Smooth muscle cell (in vitro differentiated cells): ENCODE measurements at regions not wholly inside any gene's neighbourhood (a gene's known extent, or its start where the extent isn't known, plus 50 kb on each side); places are given as distances from the start of the nearest gene placed in this dataset.

ENCODE experiments used
- DNase-seq: peaks from one replicate; lab custom pipeline; 2025; ENCODE audit not compliant: unreplicated experiment; lab: John Stamatoyannopoulos, UW
- H2AFZ ChIP-seq: fragments of 200-600 bp; sonication (generic); 2 replicates; pipeline ENCODE4 v1.6.0; 2016; ENCODE audit warnings: antibody characterized with exemption, low read depth, mild to moderate bottlenecking
- H3F3A ChIP-seq: fragments of 200-600 bp; sonication (generic); 2 replicates; pipeline ENCODE4 v1.6.0; 2017; ENCODE audit warnings: antibody characterized with exemption, low read depth
- H3K27ac ChIP-seq: fragments of 200-600 bp; sonication (generic); 2 replicates; pipeline ENCODE4 v1.5.1; 2016; ENCODE audit warnings: low read depth, mild to moderate bottlenecking
- H3K27me3 ChIP-seq: fragments of 200-600 bp; sonication (generic); 2 replicates; pipeline ENCODE4 v1.6.1; 2016; ENCODE audit warnings: low read depth, mild to moderate bottlenecking
- H3K36me3 ChIP-seq: fragments of 200-600 bp; sonication (generic); 2 replicates; pipeline ENCODE4 v1.5.1; 2016; ENCODE audit warnings: low read depth
- H3K4me1 ChIP-seq: fragments of 200-600 bp; sonication (generic); 2 replicates; pipeline ENCODE4 v1.5.1; 2016; ENCODE audit warnings: low read depth
- H3K4me2 ChIP-seq: fragments of 200-600 bp; sonication (generic); 2 replicates; pipeline ENCODE4 v1.6.0; 2016; ENCODE audit warnings: mild to moderate bottlenecking
- H3K4me3 ChIP-seq: fragments of 200-600 bp; sonication (generic); 2 replicates; pipeline ENCODE4 v1.5.1; 2016; ENCODE audit warnings: mild to moderate bottlenecking
- H3K79me2 ChIP-seq: fragments of 200-600 bp; sonication (generic); 2 replicates; pipeline ENCODE4 v1.6.0; 2016; ENCODE audit warnings: low read depth, mild to moderate bottlenecking
- H3K9ac ChIP-seq: fragments of 200-600 bp; sonication (generic); 2 replicates; pipeline ENCODE4 v1.6.0; 2016; ENCODE audit warnings: low read depth
- H3K9me3 ChIP-seq: fragments of 200-600 bp; sonication (generic); replicated peaks from 2 replicates; pipeline ENCODE4 v1.5.1; 2016; ENCODE audit warnings: low read depth
- H4K20me1 ChIP-seq: fragments of 200-600 bp; sonication (generic); 2 replicates; pipeline ENCODE4 v1.6.0; 2016; ENCODE audit warnings: low read depth
- WGBS: methylation state at CpG from one replicate; pipeline ENCODE4 v1.1.7; 2016; ENCODE audit warnings: low lambda C conversion rate; 5-methylcytosine and 5-hydroxymethylcytosine counted together
- TF ChIP-seq, protein P1 (sequence below): fragments of 200-600 bp; sonication (generic); IDR thresholded peaks from 2 replicates; pipeline ENCODE4 v1.5.1; 2017; ENCODE audit warnings: borderline replicate concordance, mild to moderate bottlenecking, antibody characterized with exemption; ENCODE audit not compliant: insufficient read depth, poor library complexity, severe bottlenecking

DNA sequence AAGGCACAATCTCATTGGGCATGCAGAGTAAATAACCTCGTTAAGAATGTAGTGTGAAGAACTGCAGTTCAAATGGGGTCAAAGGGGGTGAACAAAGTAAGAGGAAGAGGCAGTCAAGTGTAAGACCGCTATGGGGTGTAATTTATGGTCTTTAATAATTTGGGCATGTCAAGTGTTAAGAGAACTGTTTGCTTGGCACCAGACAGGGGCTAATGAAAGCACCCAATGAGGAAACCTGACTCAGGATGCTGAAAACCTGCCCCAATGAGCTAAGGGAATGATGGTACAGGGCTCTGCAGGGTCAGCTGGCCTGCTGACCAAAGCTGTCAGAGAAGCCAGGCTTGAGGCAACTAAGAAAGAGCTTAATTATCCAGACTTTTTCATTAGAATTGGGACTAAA is 368.1 kb downstream of the DTWD2 start:
- no peaks in the 10 kb centered on the region for H4K20me1 ChIP-seq
- no peak overlapping the region for H3K4me2 ChIP-seq
- no peak overlapping the region for H3K9ac ChIP-seq
- H3F3A ChIP-seq = no peaks in the 10 kb centered on the region
- TF ChIP-seq, protein P1, sequence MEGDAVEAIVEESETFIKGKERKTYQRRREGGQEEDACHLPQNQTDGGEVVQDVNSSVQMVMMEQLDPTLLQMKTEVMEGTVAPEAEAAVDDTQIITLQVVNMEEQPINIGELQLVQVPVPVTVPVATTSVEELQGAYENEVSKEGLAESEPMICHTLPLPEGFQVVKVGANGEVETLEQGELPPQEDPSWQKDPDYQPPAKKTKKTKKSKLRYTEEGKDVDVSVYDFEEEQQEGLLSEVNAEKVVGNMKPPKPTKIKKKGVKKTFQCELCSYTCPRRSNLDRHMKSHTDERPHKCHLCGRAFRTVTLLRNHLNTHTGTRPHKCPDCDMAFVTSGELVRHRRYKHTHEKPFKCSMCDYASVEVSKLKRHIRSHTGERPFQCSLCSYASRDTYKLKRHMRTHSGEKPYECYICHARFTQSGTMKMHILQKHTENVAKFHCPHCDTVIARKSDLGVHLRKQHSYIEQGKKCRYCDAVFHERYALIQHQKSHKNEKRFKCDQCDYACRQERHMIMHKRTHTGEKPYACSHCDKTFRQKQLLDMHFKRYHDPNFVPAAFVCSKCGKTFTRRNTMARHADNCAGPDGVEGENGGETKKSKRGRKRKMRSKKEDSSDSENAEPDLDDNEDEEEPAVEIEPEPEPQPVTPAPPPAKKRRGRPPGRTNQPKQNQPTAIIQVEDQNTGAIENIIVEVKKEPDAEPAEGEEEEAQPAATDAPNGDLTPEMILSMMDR = no peak
- no peaks in the 10 kb centered on the region for H3K79me2 ChIP-seq
- no peaks in the 10 kb centered on the region for H3K36me3 ChIP-seq
- no peak overlapping the region for H3K4me3 ChIP-seq
- H3K27me3 ChIP-seq = no peaks in the 10 kb centered on the region
- no peaks in the 10 kb centered on the region for H3K9me3 ChIP-seq
- H3K27ac ChIP-seq = no peak overlapping the region
- 91% methylated on average over 2 of the region's 2 CpGs for WGBS
- H2AFZ ChIP-seq = no peak overlapping the region
- no peaks in the 10 kb centered on the region for H3K4me1 ChIP-seq
- no peak for DNase-seq

DNA sequence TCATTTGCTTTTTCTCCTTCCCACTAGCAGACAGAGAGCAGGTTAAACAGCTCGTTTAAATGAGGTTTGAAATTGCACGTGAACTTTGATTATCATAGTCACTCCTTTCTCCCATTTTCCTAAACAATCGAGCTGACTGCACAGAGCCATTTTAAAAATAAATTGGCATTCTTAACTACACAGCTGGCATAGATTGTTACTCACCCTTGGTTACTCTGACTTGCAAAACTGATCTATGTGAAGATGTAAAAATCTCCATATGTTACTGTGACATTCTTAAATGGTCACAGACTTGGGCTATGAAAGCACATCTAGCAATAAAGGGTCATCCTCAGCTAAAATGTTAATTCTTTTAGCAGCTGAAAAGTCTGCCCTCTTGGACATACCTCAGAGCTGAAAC is 368.5 kb downstream of the DTWD2 start:
- Histone ChIP-seq H3K36me3 (no peaks in the 10 kb centered on the region), H4K20me1 (no peaks in the 10 kb centered on the region), H3K4me2 (no peak overlapping the region), H3K4me3 (no peak overlapping the region), H2AFZ (no peak overlapping the region), H3K27me3 (no peaks in the 10 kb centered on the region), H3F3A (no peaks in the 10 kb centered on the region), H3K9ac (no peak overlapping the region), H3K79me2 (no peaks in the 10 kb centered on the region), H3K4me1 (no peaks in the 10 kb centered on the region), H3K27ac (no peak overlapping the region), H3K9me3 (no peaks in the 10 kb centered on the region)
- DNase-seq = no peak
- TF ChIP-seq, protein P1 = no peak
- 75% methylated on average over 3 of the region's 3 CpGs for WGBS

DNA sequence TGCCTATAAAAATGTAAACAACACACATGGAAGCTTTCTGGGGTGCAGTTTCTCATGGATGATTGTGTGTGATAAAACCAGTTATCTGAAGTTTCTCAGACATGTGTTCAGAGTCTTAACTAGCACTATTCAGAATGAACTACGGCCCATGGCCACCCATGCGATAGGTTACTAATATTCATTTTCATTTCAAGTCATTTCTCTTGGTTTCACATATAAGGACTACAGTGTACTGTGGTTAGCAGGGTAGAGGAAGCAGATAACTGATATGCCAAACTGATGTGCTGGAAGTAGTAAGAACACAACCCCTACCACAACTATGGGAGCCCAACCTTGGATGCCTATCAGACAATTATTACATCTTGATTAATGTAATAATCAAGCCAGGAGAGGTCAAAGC is 372.1 kb downstream of the DTWD2 start:
- Histone ChIP-seq H3K4me1 (no peaks in the 10 kb centered on the region), H3F3A (no peaks in the 10 kb centered on the region), H4K20me1 (no peaks in the 10 kb centered on the region), H3K36me3 (no peaks in the 10 kb centered on the region), H3K9me3 (no peaks in the 10 kb centered on the region), H2AFZ (no peak overlapping the region), H3K27ac (no peak overlapping the region), H3K9ac (no peak overlapping the region), H3K4me2 (no peak overlapping the region), H3K79me2 (no peaks in the 10 kb centered on the region), H3K27me3 (no peaks in the 10 kb centered on the region), H3K4me3 (no peak overlapping the region)
- DNase-seq = no peak
- TF ChIP-seq, protein P1 = no peak
- 82% methylated on average over 2 of the region's 2 CpGs for WGBS

DNA sequence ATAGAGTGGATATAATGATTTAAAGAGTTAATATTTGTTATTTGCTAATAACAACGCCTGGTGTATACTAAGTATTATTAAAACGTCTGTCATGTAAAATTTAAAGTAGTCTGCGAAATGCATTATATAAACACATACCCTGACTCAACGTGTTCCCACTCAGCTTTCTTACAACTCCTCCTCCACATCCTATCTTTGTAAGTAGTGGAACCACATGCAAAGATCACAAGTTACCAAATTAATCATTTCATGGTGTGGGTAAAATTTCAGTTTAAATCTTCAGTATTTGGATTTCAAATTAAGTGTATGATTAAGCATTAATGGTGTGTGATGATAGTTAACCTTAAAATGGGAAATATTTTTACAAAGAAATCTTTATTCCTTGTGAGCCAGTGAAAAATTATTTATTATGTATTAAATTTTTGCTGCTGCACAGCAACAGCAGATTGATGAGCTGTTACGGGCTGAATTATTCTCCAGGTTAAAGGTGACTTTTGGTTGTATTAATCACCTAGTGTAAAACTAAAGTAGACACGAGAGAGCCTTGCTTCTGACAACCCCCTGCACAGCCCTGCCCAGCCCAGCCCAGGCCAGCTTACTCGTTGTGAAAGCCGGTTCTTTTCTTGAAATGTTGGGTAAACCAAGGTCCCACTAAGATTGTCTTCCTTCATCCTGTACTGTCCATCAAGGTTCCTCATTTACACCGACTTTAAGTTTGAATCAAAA is 373.5 kb downstream of the DTWD2 start:
- no peaks in the 10 kb centered on the region for H4K20me1 ChIP-seq
- no peak overlapping the region for H3K4me2 ChIP-seq
- no peak for DNase-seq
- 63% methylated on average over 9 of the region's 9 CpGs for WGBS
- TF ChIP-seq, protein P1 = no peak
- no peak overlapping the region for H3K9ac ChIP-seq
- no peaks in the 10 kb centered on the region for H3F3A ChIP-seq
- H3K27ac ChIP-seq = no peak overlapping the region
- H3K4me1 ChIP-seq = no peaks in the 10 kb centered on the region
- H3K9me3 ChIP-seq = no peaks in the 10 kb centered on the region
- H2AFZ ChIP-seq = no peak overlapping the region
- no peaks in the 10 kb centered on the region for H3K27me3 ChIP-seq
- H3K79me2 ChIP-seq = no peaks in the 10 kb centered on the region
- H3K36me3 ChIP-seq = no peaks in the 10 kb centered on the region
- H3K4me3 ChIP-seq = no peak overlapping the region
